IMR-90 (cell line): ENCODE measurements at regions not wholly inside any gene's neighbourhood (a gene's known extent, or its start where the extent isn't known, plus 50 kb on each side); places are given as distances from the start of the nearest gene placed in this dataset.

Experiments
- ATAC-seq: fragments of 200-7000 bp; cut with Tn5 transposase; 2 replicates; pipeline ENCODE4 v1.9.1; 2020; ENCODE audit warnings: low read depth, mild to moderate bottlenecking, moderate library complexity
- BruUV-seq: library from RNA; stranded (reverse); fragments of 400-500 nt; replicated peaks from 2 replicates; lab custom pipeline; 2021; lab: Mats Ljungman, UMichigan
- CTCF ChIA-PET: fragments of 300-600 bp; formaldehyde crosslinking; extraction: SDS; loops from one replicate; lab custom pipeline; 2021; ENCODE audit warnings: antibody characterized with exemption; lab: Yijun Ruan, JAX
- POLR2A ChIA-PET: fragments of 300-600 bp; sonication (Branson Sonifier 250); formaldehyde crosslinking; loops from one replicate; lab custom pipeline; 2022; ENCODE audit warnings: antibody characterized with exemption; ENCODE audit not compliant: unreplicated experiment; lab: Charles Lee
- DNase-seq: peaks from one replicate; pipeline ENCODE4 v3.0.0; 2013
- H2AFZ ChIP-seq: replicated peaks from 2 replicates; pipeline ENCODE3; 2013; ENCODE audit warnings: low read length, mild to moderate bottlenecking; ENCODE audit not compliant: poor library complexity
- H2AK5ac ChIP-seq: 2 replicates; pipeline ENCODE4 v1.6.1; 2013; ENCODE audit warnings: low read depth, low read length, inconsistent platforms
- H2AK9ac ChIP-seq: replicated peaks from 2 replicates; pipeline ENCODE3; 2013; ENCODE audit warnings: mild to moderate bottlenecking, low read depth, low read length, moderate library complexity; ENCODE audit not compliant: poor library complexity
- H2BK120ac ChIP-seq: 2 replicates; pipeline ENCODE4 v1.6.1; 2013; ENCODE audit warnings: low read depth, low read length, inconsistent platforms
- H2BK15ac ChIP-seq: 3 replicates; pipeline ENCODE4 v1.6.1; 2013; ENCODE audit warnings: low read depth, low read length, inconsistent platforms
- H2BK20ac ChIP-seq: 2 replicates; pipeline ENCODE4 v1.6.1; 2013; ENCODE audit warnings: low read depth, mild to moderate bottlenecking, inconsistent platforms, low read length, moderate library complexity
- H2BK5ac ChIP-seq: 2 replicates; pipeline ENCODE4 v1.6.1; 2013; ENCODE audit warnings: mild to moderate bottlenecking, low read depth, low read length, inconsistent platforms; ENCODE audit not compliant: poor library complexity, severe bottlenecking
- H3K14ac ChIP-seq: replicated peaks from 2 replicates; pipeline ENCODE4 v1.6.1; 2013; ENCODE audit warnings: low read depth, low read length, inconsistent platforms
- H3K18ac ChIP-seq: 2 replicates; pipeline ENCODE4 v1.6.1; 2013; ENCODE audit warnings: low read depth, low read length, control low read depth
- H3K23ac ChIP-seq: 2 replicates; pipeline ENCODE4 v1.6.1; 2013; ENCODE audit warnings: low read depth, low read length, inconsistent platforms
- H3K27ac ChIP-seq: 2 replicates; pipeline ENCODE4 v1.5.1; 2013; ENCODE audit warnings: mild to moderate bottlenecking, control low read depth, low read length; ENCODE audit not compliant: insufficient read depth
- H3K27me3 ChIP-seq: 2 replicates; pipeline ENCODE4 v1.6.1; 2013; ENCODE audit warnings: low read length; ENCODE audit not compliant: control insufficient read depth, insufficient read depth
- H3K36me3 ChIP-seq: 2 replicates; pipeline ENCODE4 v1.6.1; 2013; ENCODE audit warnings: low read length, mixed read lengths; ENCODE audit not compliant: control insufficient read depth, insufficient read depth
- H3K4ac ChIP-seq: 2 replicates; pipeline ENCODE4 v1.6.1; 2013; ENCODE audit warnings: low read depth, low read length, inconsistent platforms
- H3K4me1 ChIP-seq: 2 replicates; pipeline ENCODE4 v1.6.1; 2013; ENCODE audit warnings: low read length, mixed read lengths; ENCODE audit not compliant: control insufficient read depth, insufficient read depth
- H3K4me2 ChIP-seq: 2 replicates; pipeline ENCODE4 v1.6.1; 2013; ENCODE audit warnings: low read depth, mild to moderate bottlenecking, control low read depth, low read length, moderate library complexity
- H3K4me3 ChIP-seq: 2 replicates; pipeline ENCODE4 v1.5.1; 2013; ENCODE audit warnings: low read depth, mild to moderate bottlenecking, control low read depth, low read length, moderate library complexity; ENCODE audit not compliant: insufficient read depth
- H3K56ac ChIP-seq: 2 replicates; pipeline ENCODE4 v1.6.1; 2013; ENCODE audit warnings: low read length, inconsistent platforms; ENCODE audit not compliant: insufficient read depth; ENCODE audit errors: extremely low read depth
- H3K79me1 ChIP-seq, 2 experiments: 2 replicates each; pipeline ENCODE4 v1.6.1; 2013; ENCODE audit warnings: low read length in 2 of 2, inconsistent platforms in 1 of 2, low read depth in 1 of 2
- H3K9ac ChIP-seq: 2 replicates; pipeline ENCODE4 v1.6.1; 2013; ENCODE audit warnings: low read depth, low read length, control low read depth
- H3K9me1 ChIP-seq: 2 replicates; pipeline ENCODE4 v1.6.1; 2013; ENCODE audit warnings: low read length, inconsistent platforms; ENCODE audit not compliant: insufficient read depth
- H3K9me3 ChIP-seq: 2 replicates; pipeline ENCODE4 v1.6.1; 2013; ENCODE audit warnings: low read length; ENCODE audit not compliant: control insufficient read depth, insufficient read depth
- H4K20me1 ChIP-seq: 2 replicates; pipeline ENCODE4 v1.6.1; 2013; ENCODE audit warnings: low read length, inconsistent platforms; ENCODE audit not compliant: insufficient read depth
- H4K5ac ChIP-seq: 2 replicates; pipeline ENCODE4 v1.6.1; 2013; ENCODE audit warnings: mild to moderate bottlenecking, low read depth, low read length, control low read depth
- H4K8ac ChIP-seq, 2 experiments: 2 replicates each; pipeline ENCODE4 v1.6.1; 2013; ENCODE audit warnings: low read depth in 2 of 2, low read length in 2 of 2, control low read depth in 1 of 2, inconsistent platforms in 1 of 2
- H4K91ac ChIP-seq: 2 replicates; pipeline ENCODE4 v1.6.1; 2013; ENCODE audit warnings: low read depth, low read length, inconsistent platforms; ENCODE audit not compliant: insufficient read depth
- MXI1 ChIP-seq: IDR thresholded peaks from 2 replicates; pipeline ENCODE4 v1.6.1; 2012; ENCODE audit warnings: low read depth, mild to moderate bottlenecking, low read length, moderate library complexity, borderline replicate concordance
- WGBS, 2 experiments: methylation state at CpG; one replicate each; pipeline versions ENCODE4 v1.1.5 to v1.1.7; 2013; ENCODE audit warnings: missing lambda C conversion rate in 2 of 2; ENCODE audit not compliant: insufficient read length in 1 of 2; ENCODE audit errors: extremely low coverage in 2 of 2; 5-methylcytosine and 5-hydroxymethylcytosine counted together
- dilution Hi-C: fragments of 300-500 bp; cut with HindIII; formaldehyde crosslinking; loops from one replicate; pipeline ENCODE4 v1.14.3; 2018; ENCODE audit warnings: low sequenced_read_pairs; ENCODE audit not compliant: unreplicated experiment
- in situ Hi-C: fragments of 300-500 bp; cut with MboI; formaldehyde crosslinking; loops from 3 replicates; pipeline ENCODE4 v1.14.3; 2019; ENCODE audit warnings: low sequenced_read_pairs, inconsistent platforms, mixed read lengths
- intact Hi-C: fragments of 100-400 bp; cut with micrococcal nuclease; formaldehyde crosslinking; loops from 2 replicates; pipeline ENCODE4 v1.10.0; 2022

DNA sequence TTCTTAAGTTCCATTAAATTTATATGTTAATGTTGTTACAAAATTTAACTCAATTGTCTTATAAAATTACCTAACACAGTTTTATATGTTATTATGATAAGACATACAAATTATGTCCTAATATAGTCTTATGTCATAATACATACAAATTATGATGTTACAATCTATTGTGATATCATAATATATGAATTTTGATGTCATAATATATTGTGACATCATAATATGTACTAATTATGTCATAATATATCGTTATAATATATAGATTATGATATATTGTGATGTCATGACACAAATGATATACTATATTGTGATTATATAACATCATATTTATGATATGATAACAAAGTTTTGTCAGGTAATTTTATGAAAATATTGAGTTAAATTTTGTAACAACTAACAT is 1789.6 kb downstream of the TP53TG3F start:
- dilution Hi-C loops, result no loop called here

More for the DNA sequence above, 1789.6 kb downstream of the TP53TG3F start:
- no peak for TF ChIP-seq MXI1
- WGBS, 2 experiments, result no CpG with 5 or more reads among the region's 1 CpG
- no peak for ATAC-seq
- ChIA-PET POLR2A (no interaction called here), CTCF (no interaction called here)
- no peak overlapping the region for H2AK9ac ChIP-seq
- H2BK20ac ChIP-seq, result no peak overlapping the region
- BruUV-seq, result no TSS peak
- H3K23ac ChIP-seq, result no peak overlapping the region
- H3K4me3 ChIP-seq, result no peak overlapping the region
- H3K9me3 ChIP-seq, result peaks cover 19% of the 10 kb centered on the region
- DNase-seq, result no peak
- H2BK120ac ChIP-seq, result no peak overlapping the region
- H4K5ac ChIP-seq, result no peak overlapping the region
- no peaks in the 10 kb centered on the region for H3K27me3 ChIP-seq
- no peaks in the 10 kb centered on the region for H3K4me1 ChIP-seq
- H3K4me2 ChIP-seq, result no peak overlapping the region
- no peak overlapping the region for H3K4ac ChIP-seq
- H2AFZ ChIP-seq, result no peak overlapping the region
- no peaks in the 10 kb centered on the region for H3K9me1 ChIP-seq
- no peak overlapping the region for H3K18ac ChIP-seq
- H2BK15ac ChIP-seq, result no peak overlapping the region
- H3K79me1 ChIP-seq, result no peaks in the 10 kb centered on the region
- no peak overlapping the region for H3K56ac ChIP-seq
- H3K14ac ChIP-seq, result no peak overlapping the region
- H3K36me3 ChIP-seq, result no peaks in the 10 kb centered on the region
- in situ Hi-C loops (no loop called here), intact Hi-C loops (no loop called here)
- no peak overlapping the region for H4K8ac ChIP-seq
- H3K27ac ChIP-seq, result no peak overlapping the region
- H4K20me1 ChIP-seq, result no peaks in the 10 kb centered on the region
- no peak overlapping the region for H2AK5ac ChIP-seq
- H3K9ac ChIP-seq, result no peak overlapping the region
- H4K91ac ChIP-seq, result no peak overlapping the region
- no peak overlapping the region for H2BK5ac ChIP-seq
